HCT116 (cell line): ENCODE measurements at regions not wholly inside any gene's neighbourhood (a gene's known extent, or its start where the extent isn't known, plus 50 kb on each side); places are given as distances from the start of the nearest gene placed in this dataset.

Source experiments
- CEBPB ChIP-seq: IDR thresholded peaks from 2 replicates; pipeline ENCODE4 v1.6.1; 2012; ENCODE audit warnings: low read depth
- EGR1 ChIP-seq: IDR thresholded peaks from 2 replicates; pipeline ENCODE4 v1.6.1; 2012; ENCODE audit warnings: low read depth
- EZH2 ChIP-seq: fragments of 200-600 bp; sonication (generic); IDR thresholded peaks from 2 replicates; pipeline ENCODE4 v1.6.1; 2017; ENCODE audit warnings: antibody characterized with exemption, mixed run types
- EZH2phosphoT487 ChIP-seq: fragments of 200-600 bp; IDR thresholded peaks from 2 replicates; pipeline ENCODE4 v1.6.1; 2018; ENCODE audit warnings: antibody characterized with exemption, borderline replicate concordance
- JUND ChIP-seq: IDR thresholded peaks from 2 replicates; pipeline ENCODE4 v1.6.1; 2012
- POLR2A ChIP-seq: IDR thresholded peaks from 2 replicates; pipeline ENCODE4 v1.7.0; 2011; ENCODE audit warnings: borderline replicate concordance; ENCODE audit not compliant: insufficient read depth, insufficient read length; ENCODE audit errors: extremely low read depth
- POLR2AphosphoS5 ChIP-seq: IDR thresholded peaks from 2 replicates; pipeline ENCODE4 v1.6.1; 2011; ENCODE audit warnings: mild to moderate bottlenecking, low read depth, low read length, moderate library complexity
- RAD21 ChIP-seq: IDR thresholded peaks from 2 replicates; pipeline ENCODE4 v1.6.1; 2012; ENCODE audit warnings: low read depth, mild to moderate bottlenecking
- TCF7L2 ChIP-seq: IDR thresholded peaks from 2 replicates; pipeline ENCODE4 v1.7.0; 2011; ENCODE audit warnings: borderline replicate concordance, inconsistent platforms; ENCODE audit not compliant: insufficient read depth, insufficient read length; ENCODE audit errors: extremely low read depth
- YY1 ChIP-seq: IDR thresholded peaks from 2 replicates; pipeline ENCODE4 v1.6.1; 2011; ENCODE audit warnings: low read length, low read depth, moderate library complexity, mild to moderate bottlenecking; ENCODE audit not compliant: insufficient replicate concordance; ENCODE audit errors: extremely low read depth
- TF ChIP-seq, protein P1 (sequence below), 3 experiments: fragments of 200-600 bp in 1 of 3; sonication (generic) in 1 of 3; IDR thresholded peaks in 2 of 3; conservative IDR thresholded peaks in 1 of 3; 2 replicates each; pipeline ENCODE4 v1.5.1; 2012 to 2017; ENCODE audit warnings: low read depth in 2 of 3, low read length in 2 of 3, antibody characterized with exemption in 1 of 3, borderline replicate concordance in 1 of 3, control low read depth in 1 of 3, mild to moderate bottlenecking in 1 of 3, mixed read lengths in 1 of 3, mixed run types in 1 of 3, moderate library complexity in 1 of 3; ENCODE audit not compliant: insufficient read depth in 1 of 3
- TF ChIP-seq, protein P2 (sequence below): IDR thresholded peaks from 2 replicates; pipeline ENCODE4 v1.6.1; 2011; ENCODE audit warnings: mild to moderate bottlenecking, low read length, moderate library complexity; ENCODE audit not compliant: insufficient replicate concordance; ENCODE audit errors: extremely low read depth
- TF ChIP-seq, protein P3 (sequence below): IDR thresholded peaks from 2 replicates; pipeline ENCODE4 v1.6.1; 2012; ENCODE audit warnings: low read depth

DNA sequence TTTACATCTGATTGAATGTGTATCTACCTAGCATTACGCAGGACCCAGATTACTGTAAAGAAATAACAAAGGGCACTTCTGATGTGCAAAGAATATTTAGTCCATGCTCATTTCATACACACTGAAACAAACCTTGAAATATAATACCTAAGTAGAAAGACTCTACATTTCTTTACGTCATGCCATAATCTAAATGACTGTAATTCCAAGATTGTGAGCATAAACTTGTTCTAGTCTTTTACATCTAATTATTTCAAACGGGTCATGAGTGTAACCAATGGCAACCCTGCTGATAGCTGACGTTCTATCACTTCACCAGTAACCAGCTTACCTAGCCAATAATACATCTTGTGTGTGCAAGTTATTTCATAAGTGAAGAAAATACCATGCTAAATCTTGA, 433.8 kb downstream of the PRKD1 start:
- TF ChIP-seq POLR2AphosphoS5 (no peak), EZH2phosphoT487 (no peak), POLR2A (no peak), EGR1 (no peak), TCF7L2 (no peak), JUND (no peak), YY1 (no peak), EZH2 (no peak), CEBPB (no peak), RAD21 (no peak)
- TF ChIP-seq, protein P1, sequence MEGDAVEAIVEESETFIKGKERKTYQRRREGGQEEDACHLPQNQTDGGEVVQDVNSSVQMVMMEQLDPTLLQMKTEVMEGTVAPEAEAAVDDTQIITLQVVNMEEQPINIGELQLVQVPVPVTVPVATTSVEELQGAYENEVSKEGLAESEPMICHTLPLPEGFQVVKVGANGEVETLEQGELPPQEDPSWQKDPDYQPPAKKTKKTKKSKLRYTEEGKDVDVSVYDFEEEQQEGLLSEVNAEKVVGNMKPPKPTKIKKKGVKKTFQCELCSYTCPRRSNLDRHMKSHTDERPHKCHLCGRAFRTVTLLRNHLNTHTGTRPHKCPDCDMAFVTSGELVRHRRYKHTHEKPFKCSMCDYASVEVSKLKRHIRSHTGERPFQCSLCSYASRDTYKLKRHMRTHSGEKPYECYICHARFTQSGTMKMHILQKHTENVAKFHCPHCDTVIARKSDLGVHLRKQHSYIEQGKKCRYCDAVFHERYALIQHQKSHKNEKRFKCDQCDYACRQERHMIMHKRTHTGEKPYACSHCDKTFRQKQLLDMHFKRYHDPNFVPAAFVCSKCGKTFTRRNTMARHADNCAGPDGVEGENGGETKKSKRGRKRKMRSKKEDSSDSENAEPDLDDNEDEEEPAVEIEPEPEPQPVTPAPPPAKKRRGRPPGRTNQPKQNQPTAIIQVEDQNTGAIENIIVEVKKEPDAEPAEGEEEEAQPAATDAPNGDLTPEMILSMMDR (IDR thresholded peaks at IDR 0.05 in 2 of 3, conservative IDR thresholded peaks at IDR 0.05 in 1 of 3; ENCODE audit: borderline replicate concordance in 1 of 3, insufficient read depth in 1 of 3, low read depth in 2 of 3, low read length in 2 of 3) = no peak
- TF ChIP-seq, protein P2, sequence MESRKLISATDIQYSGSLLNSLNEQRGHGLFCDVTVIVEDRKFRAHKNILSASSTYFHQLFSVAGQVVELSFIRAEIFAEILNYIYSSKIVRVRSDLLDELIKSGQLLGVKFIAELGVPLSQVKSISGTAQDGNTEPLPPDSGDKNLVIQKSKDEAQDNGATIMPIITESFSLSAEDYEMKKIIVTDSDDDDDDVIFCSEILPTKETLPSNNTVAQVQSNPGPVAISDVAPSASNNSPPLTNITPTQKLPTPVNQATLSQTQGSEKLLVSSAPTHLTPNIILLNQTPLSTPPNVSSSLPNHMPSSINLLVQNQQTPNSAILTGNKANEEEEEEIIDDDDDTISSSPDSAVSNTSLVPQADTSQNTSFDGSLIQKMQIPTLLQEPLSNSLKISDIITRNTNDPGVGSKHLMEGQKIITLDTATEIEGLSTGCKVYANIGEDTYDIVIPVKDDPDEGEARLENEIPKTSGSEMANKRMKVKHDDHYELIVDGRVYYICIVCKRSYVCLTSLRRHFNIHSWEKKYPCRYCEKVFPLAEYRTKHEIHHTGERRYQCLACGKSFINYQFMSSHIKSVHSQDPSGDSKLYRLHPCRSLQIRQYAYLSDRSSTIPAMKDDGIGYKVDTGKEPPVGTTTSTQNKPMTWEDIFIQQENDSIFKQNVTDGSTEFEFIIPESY = no peak
- TF ChIP-seq, protein P3, sequence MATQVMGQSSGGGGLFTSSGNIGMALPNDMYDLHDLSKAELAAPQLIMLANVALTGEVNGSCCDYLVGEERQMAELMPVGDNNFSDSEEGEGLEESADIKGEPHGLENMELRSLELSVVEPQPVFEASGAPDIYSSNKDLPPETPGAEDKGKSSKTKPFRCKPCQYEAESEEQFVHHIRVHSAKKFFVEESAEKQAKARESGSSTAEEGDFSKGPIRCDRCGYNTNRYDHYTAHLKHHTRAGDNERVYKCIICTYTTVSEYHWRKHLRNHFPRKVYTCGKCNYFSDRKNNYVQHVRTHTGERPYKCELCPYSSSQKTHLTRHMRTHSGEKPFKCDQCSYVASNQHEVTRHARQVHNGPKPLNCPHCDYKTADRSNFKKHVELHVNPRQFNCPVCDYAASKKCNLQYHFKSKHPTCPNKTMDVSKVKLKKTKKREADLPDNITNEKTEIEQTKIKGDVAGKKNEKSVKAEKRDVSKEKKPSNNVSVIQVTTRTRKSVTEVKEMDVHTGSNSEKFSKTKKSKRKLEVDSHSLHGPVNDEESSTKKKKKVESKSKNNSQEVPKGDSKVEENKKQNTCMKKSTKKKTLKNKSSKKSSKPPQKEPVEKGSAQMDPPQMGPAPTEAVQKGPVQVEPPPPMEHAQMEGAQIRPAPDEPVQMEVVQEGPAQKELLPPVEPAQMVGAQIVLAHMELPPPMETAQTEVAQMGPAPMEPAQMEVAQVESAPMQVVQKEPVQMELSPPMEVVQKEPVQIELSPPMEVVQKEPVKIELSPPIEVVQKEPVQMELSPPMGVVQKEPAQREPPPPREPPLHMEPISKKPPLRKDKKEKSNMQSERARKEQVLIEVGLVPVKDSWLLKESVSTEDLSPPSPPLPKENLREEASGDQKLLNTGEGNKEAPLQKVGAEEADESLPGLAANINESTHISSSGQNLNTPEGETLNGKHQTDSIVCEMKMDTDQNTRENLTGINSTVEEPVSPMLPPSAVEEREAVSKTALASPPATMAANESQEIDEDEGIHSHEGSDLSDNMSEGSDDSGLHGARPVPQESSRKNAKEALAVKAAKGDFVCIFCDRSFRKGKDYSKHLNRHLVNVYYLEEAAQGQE = no peak
